HTR-8/SVneo (cell line): ENCODE measurements at regions not wholly inside any gene's neighbourhood (a gene's known extent, or its start where the extent isn't known, plus 50 kb on each side); places are given as distances from the start of the nearest gene placed in this dataset.

Experiments
- DNase-seq: peaks from one replicate; pipeline ENCODE4 v3.0.0; 2011; ENCODE audit warnings: low spot score, mixed read lengths; ENCODE audit not compliant: insufficient read length
- FAIRE-seq: peaks from 2 replicates; lab custom pipeline; 2011; peaks lifted over from hg19 to GRCh38; lab: Jason Lieb, UNC

DNA sequence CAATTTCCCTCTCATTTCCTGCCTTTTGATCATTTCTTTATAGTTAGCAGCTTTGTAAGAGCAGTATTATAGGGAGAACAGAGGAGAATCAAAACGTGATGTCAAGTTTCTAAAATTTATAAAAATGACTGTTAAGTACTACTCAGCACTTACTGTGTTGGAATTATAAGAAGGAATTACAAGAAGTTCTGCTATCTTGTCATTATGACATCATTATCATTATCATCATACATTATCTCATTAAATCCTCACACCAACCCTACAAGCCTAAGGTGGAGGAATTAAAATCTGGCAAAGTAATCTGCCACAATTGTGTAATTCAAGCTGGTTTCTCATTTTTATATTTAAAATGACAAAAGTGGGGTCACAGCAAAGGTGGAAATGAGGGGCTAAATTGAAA is 316.2 kb upstream of the CD180 start:
- FAIRE-seq (no peak), DNase-seq (no peak)

DNA sequence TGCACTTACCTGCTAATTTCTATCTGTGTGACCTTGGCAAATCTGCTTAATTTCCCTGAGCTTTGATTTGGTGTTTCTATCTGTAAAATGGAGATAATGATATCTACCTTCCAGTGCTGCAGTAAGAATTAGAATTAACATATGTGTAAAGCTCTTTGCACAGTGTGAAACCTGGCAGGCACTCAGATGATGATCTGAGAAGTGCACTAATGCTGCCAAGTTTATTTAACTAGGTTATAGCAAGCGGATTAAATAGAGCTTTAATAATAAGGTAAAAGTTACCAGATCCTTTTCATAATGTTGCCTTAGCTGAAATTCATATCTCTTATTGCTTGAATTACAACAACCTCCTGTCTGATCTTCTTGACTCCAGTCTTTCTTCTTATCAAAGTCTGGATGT is 315.3 kb upstream of the CD180 start:
- no peak for DNase-seq
- FAIRE-seq: no peak

DNA sequence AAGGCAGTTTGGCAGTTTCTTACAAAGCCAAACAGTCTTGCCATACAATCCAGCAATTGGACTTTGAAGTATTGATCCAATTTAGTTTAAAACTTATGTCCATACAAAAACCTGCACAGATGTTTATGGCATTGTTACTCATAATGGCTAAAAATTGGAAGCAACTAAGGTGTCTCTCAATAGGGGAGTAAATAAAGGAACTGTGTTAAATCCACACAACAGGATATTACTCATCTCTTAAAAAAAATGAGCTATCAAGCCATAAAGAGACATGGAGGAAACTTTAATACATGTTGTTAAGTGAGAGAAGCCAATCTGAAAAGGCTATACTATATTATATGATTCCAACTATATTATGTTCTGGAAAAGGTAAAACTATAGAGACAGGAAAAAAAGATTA is 313.6 kb upstream of the CD180 start:
- DNase-seq (no peak), FAIRE-seq (no peak)

DNA sequence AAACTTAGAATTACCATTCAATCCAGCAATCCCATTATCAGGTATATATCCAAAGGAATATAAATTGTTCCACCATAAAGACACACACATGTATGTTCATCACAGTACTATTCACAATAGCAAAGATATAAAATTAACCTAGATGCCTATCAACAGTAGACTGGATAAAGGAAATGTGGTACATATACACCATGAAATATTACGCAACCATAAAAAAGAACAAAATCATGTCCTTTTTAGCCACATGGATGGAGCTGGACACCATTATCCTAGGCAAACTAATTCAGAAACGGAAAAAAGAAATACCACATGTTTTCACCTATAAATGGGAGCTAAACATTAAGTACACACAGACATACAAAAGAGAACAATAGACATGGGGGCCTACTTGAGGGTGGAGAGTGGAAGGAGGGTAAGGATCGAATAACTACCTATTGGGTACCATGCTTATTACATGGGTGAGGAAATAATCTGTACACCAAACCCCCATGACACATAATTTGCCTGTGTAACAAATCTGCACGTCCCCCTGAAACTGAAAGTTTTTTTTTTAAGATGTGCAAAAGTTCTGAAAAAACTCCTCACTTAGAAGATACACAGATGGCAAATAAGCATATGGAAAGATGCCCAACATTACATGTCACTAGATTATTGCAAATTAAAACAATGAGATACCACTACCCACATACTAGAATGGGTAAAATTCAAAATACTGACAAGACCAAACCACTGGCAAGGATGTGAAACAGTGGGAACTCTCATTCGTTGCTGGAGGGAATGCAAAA is 313.0 kb upstream of the CD180 start:
- FAIRE-seq (no peak), DNase-seq (no peak)

DNA sequence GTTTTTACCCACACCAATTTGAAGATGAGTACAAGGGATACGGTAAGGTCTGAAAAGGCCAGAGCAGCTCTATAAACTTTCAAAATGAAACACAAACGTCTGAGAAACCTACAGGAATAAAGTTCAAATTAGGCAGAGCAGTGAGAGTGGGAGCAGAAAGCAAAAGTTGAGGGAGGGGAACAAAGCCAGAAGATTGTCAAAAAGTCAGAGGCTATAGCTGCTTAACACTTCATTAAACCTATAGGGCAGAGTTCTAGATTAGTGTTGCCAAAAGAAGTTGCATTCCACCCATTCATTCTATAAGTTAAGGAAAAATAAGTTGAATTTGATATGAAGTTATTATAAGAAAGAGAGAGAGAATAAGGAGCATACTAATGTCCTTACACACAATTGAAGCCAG is 309.6 kb upstream of the CD180 start:
- FAIRE-seq: no peak

DNA sequence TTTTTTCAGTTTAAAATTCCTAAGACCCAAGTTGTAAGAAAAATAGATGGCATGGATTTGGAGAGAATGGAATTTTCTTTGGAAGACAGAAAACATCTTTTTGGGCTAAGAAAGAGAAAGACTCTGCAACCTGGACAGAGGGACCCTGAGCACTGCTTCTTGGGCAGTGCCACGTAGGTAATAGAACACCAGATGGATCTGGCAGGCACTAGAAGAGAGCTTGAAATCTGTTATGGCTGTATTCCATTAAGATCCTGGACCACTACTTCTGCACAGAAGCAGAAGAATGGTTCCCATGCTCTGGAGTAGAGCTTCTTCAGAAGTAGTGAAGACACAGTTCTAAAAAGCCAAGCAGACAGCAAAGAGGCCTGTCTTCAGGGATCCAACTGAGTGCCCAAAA is 306.4 kb upstream of the CD180 start:
- DNase-seq (no peak), FAIRE-seq (no peak)

More for the DNA sequence above, 309.6 kb upstream of the CD180 start:
- no peak for DNase-seq

DNA sequence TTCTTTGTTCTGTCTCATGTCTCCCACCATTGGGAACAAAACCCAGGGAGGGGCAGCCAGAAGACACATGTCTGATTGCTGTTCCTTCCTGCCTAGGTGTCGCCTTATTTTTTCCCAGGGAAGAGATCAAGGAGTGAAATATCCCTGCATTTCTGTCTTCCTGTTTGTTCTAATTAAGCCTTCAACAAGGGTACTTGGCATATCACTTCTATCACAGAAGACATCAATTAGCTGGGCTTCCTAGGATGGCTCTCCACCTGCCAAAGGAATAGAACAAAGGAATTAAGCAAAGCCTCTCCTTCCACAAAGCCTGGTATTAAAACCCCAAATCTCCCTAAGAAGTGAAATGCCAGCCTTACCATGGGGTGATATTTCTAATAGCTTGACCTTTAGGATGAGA is 299.5 kb upstream of the CD180 start:
- DNase-seq (no peak), FAIRE-seq (no peak)

DNA sequence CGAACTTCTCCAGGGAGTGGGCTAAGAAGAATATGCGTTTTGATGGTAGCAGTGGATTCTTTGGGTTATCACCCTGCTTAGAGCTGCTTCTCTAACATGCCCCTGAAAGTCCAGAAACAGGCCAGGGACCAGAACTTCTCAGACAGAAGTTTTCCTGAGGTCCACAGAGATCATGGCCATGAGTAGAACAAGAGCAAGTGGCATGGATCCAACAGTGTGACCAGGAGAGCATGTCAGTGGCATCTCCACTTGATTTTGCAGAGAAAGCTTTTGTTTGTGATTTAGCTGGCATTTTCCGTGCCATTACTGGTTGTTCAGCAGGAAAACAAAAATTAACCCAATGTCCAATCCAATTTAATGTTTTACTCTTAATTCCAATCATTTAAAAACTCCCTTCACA is 298.5 kb upstream of the CD180 start:
- FAIRE-seq (no peak), DNase-seq (no peak)

DNA sequence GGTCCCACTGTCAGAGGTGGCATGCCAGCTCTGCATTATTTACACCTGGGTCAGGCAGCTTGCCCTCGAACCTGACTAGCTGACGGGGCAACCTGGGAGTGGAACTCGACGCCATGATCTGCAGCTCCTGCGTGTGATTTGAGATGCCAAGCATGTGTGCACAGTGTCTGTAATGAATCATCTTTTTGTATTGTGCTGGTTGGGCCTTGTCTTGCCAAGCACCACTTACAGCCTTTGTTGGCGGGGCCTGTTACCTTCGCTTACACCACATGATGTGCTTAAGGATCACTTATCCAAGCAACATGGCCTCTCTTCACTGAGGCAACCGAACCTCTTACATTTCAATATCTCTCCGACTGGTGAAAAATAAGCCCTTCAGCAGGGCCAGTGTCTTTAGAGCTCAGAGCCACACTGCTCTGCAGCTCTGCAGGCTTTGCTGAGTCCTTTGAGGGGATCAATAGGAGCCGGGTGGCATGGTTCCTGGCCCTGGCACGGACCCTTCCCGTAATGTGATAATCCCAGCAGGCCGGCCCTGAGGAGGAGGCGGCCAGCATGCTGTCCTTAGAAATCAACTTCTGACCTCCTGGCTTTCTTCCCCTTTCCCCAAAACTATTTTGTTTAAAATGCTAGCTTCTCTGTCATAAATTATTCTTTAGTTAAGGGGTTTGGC is 297.7 kb upstream of the CD180 start:
- DNase-seq: no peak
- FAIRE-seq: no peak

DNA sequence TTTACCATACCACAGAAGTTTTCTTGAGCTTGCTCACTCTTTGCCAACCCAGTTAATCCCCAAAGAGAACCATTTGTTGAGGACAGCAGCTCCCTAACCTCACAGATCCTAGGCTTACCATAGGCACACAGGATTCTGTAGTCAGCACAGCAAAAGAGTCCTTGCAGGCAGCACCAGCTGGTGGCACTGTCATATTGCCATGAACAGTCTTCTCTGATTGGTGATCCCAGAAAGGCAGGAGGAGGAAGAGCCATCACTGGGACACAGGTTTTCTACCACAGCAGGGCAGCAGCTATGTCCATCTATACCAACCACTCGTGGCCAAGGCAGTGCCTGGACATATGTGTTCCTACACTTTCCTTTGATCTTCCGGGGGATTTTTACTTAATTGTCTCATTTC is 297.1 kb upstream of the CD180 start:
- FAIRE-seq: no peak
- no peak for DNase-seq

DNA sequence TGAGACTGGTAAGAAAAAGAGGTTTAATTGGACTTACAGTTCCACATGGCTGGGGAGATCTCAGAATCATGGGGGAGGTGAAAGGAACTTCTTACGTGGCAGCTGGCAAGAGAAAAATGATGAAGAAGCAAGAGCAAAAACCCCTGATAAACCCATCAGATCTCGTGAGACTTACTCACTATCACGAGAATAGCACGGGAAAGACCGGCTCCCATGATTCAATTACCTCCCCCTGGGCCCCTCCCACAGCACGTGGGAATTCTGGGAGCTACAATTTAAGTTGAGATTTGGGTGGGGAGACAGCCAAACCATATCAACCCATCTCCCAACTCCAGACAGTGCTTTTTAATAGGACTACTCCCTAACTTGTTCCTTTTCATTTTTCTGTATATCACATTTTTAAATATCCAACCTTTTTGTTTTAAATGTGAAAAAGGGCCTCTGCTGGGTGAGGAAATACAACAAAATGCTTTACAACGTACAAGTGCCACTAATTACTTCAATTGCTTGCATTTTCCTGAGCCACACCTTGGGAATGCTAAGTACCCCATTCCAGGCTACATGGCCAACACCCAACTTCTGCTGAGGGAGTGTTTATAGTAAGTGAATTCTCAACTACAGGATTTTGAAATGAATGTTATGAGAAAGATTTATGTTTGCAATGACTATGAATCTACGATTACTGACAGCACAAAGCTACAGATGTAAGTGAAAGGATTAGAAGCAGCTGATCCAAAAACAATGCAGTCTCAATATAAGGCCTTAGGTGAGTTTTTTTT is 294.1 kb upstream of the CD180 start:
- DNase-seq (no peak), FAIRE-seq (no peak)

DNA sequence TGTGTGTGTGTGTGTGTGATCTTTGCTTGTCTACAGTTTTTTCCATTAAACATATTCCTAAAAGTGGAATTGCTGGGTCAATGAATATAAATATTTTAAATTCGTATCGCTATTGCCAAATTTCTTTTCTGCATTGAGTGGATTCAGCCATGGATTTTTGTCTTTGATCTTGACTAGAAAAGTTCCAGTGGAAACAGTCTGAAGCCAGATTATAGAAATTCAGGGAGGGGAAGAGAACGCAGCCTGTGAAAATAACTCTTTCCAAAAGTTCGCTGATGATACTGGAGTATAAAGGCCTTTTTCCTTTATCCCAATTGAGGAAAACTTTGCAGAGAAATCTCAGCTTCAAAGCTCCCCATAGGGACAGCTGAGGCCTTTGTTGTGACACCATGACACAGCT is 292.3 kb upstream of the CD180 start:
- FAIRE-seq (no peak), DNase-seq (no peak)

DNA sequence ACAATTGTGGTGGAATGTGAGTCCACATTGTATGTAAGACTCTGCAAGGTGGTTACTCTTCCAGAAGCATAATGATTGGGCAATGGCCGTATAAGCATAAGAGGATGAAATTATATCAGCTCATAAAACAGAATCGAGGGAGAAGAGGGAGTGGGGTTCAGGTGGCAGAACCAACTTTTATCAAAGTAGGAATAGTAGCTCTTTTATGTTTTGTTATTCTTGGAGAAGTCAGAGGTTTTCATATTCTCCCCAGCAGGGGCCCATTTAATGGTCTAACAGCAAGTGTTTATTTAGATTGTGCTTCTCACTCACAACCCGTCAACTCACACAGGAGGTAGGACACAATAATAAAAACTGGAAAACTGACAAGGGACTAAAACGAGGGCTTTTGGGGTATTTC is 291.3 kb upstream of the CD180 start:
- FAIRE-seq (no peak), DNase-seq (no peak)

DNA sequence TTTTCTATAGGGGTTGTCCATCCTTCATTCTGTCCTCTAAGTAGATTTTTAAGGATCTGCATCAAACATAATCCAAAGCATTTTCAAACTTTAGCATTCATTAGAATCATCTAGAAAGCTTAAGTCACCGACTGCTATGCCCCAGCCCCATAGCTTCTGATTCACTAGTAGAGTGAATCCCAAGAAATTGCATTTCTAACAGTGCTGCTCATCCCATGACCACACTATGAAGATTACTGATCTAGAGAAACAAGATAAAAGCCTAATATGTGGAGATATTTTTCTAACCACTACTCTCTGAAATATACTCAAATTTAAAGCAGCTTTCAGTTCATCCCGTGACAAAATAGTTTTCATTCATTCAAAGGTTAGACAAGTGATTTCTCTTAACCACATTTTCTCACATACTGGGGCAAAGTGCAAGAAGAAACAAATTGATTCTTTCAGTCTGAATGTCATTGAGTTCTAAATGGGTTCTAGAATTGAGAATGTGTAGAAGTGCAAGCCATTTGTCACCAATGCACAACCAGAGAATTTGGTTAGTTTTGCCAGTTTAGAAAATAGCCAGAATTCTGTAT is 286.9 kb upstream of the CD180 start:
- DNase-seq (no peak), FAIRE-seq (no peak)

DNA sequence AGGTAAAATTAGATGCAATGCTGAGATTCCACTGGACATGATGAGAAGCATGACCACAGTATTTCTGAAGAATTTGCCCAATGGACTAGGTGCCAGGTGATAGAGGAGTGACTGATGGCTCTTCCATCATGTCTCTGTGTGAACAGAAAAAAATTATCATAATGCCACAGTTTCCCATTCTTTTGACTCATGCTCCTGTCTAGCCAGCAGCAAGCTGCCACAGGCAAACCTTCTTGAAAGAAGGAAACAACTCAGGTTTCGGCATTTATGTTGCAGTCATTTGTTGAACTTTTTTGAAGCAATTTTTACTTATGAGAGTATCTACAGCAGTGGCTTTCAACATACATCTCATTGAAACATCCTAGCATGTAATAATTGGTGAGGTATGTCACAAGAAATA is 284.8 kb upstream of the CD180 start:
- FAIRE-seq: no peak
- no peak for DNase-seq

DNA sequence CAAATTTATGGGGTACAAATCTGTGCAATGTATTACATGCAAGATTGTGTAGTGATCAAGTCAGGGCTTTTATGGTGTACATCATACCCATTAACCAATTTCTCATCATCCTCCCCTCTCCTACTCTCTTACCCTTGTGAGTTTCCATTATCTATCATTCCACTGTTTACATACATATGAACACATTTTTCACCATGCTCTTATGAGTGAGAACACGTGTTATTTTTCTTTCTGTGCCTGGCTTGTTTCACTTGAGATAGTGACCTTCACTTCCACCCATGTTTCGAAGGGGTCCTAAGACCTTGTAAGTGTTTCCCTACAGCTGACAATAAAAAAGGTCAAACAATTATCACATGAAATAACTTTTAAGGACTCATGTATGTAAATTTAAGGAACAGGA is 281.7 kb upstream of the CD180 start:
- FAIRE-seq (no peak), DNase-seq (no peak)

DNA sequence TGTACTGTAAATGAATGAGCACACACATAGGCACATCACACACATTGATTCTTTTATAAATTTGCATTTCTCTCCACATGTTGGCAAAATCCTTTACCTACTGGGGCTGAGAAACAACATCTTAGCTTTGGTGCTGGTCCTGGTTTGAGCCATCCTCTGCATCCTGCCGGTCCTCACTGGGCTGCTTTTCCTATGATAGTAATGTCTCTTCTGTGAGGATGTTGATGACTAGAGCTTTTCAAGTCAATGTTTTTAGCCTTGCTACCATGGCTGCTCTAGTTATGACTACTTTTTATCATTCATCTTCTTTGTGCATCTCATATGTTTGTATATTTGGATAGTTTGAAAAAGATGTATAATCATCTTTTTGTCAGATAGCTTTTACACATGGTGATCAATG is 280.4 kb upstream of the CD180 start:
- no peak for DNase-seq
- FAIRE-seq: no peak

DNA sequence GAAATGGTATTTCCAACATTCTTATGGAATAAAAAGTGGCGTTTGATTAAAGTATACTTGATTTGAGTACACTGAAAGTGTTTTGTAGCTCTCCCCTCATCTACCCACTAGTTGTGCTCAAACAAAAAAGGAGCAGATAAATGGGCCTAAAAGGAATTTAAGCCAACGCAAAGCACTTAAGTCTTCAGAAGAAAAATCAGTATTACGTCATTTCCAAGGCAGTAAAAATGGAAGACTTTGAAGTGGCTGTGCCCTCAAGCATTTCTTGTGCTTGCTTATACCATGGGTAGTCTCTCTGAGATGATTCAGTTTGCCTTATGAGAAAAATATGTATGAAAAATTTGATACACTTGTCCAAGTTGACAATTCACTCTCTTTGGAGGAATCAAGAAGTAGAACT is 279.9 kb upstream of the CD180 start:
- FAIRE-seq: no peak
- no peak for DNase-seq

DNA sequence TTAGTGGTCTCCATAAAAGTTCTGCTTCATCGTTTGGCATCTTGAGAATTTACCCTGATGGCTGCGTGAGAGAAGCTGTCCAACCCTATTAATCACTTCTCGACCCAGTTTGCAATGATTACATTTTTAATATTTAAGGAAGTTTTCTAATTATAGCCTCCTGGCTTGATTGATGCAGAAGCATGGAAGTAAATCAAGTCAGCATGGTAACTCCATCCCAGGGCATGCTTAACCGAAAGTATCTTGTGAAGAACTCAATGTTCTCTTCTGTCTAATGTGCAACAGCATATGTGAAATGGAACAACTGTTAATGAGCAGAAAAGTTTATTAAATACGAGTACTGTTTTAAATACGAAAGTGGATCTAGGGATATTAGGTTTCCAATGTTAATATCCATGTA is 278.9 kb upstream of the CD180 start:
- FAIRE-seq (no peak), DNase-seq (no peak)

DNA sequence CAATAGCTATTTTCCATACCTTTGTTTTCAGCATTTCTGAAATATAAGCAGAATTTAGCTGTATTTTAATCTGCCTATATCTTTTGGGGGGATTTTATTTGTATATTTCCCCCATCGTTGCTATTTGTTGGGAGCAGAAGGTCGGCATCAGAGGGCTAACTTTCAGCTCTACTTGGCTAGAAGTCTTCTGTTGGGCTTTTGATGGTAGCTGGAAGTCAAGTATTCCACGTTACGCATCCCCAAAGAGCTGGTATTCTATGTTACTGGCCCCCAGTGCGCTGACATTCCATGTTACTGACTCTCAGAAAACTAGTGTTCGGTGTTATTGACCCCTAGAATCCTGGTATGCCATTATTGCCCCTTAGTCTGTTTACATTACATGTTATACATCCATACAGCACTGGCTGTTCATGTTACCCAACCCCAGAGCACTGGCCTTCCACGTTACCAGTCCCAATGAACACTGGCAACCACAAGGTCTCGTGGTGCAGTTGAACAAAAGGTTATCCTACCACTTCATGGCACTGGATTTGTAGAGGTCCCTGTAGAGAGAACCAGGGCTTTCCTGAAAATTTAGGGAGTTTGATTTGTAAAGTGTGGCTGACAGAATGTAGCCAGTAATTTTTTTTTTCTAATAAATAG is 278.1 kb upstream of the CD180 start:
- no peak for DNase-seq
- FAIRE-seq: no peak

DNA sequence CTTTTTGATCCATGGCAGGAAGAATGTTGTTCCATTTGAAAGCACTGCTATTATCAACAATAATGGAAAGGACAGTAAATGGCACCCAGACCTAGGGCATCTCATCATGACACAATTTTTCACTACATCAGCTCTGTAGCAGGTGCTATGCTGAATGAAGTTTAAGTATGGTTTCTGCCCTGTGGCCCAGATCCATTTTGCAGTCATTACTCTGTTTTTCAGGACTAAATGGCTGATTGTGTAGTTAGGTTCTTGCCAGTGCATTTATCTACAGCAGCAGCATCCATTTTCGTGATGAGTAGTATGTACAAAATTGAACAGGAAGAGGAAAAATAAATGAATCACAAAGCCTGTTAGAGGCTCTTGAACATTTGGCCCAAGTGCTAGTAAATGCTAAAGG is 270.5 kb upstream of the CD180 start:
- DNase-seq: no peak
- no peak for FAIRE-seq
